ENCODE measurements at regions not wholly inside any gene's neighbourhood (a gene's known extent, or its start where the extent isn't known, plus 50 kb on each side); places are given as distances from the start of the nearest gene placed in this dataset.

- peak; percentile 10 to 75 (median 24) for DNase-seq
Observed at GRCh38 chrX:102067966-102068723, 57.3 kb upstream of the TCEAL2 start.

- no peak for DNase-seq
Observed at GRCh38 chrX:102063445-102064074, 61.9 kb upstream of the TCEAL2 start.

DNA sequence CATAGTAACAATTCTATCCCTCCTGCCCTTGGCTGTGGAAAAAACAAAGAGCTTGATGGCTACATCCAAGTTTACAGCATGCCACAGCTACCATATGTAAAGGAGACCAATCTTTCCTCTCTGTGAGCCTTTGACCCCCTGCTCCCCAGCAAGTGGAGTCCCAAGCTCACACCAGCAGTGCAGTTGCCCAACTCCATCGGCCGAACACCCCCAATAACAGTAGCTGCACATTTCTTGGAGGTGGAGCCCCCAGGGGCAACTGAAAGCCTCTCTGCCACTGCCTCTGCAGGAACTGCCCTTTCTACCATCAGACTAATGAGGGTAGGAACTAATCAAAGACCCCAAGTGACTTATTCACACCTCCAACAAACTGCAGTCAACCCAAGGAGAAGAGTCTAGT lies 81.0 kb upstream of the TCEAL2 start:
- no peak for DNase-seq

DNA sequence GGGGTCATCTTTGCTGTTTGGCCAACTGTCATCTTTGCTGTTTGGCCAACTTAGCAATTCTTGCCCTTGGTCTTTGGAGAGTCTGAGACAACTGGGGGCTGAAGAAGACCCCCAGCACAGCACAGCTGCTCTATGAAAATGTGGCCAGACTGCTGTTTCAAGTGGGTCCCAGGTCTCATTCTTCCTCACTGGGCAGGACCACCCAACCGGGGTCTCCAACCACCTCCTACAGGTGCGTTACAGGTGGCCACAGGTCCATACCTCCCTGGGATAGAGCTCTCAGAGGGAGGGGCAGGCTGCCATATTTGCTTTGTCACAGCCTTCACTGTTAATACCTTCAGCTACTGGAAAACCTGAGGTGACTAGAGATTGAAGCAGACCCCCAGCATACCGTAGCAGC lies 82.1 kb upstream of the TCEAL2 start:
- DNase-seq, result no peak

- no peak for DNase-seq
Observed at GRCh38 chrX:102042372-102043325, 82.8 kb upstream of the TCEAL2 start.

GRCh38 chrX:102029026-102029425 lies 96.5 kb upstream of the TCEAL2 start:
- no peak for DNase-seq

DNA sequence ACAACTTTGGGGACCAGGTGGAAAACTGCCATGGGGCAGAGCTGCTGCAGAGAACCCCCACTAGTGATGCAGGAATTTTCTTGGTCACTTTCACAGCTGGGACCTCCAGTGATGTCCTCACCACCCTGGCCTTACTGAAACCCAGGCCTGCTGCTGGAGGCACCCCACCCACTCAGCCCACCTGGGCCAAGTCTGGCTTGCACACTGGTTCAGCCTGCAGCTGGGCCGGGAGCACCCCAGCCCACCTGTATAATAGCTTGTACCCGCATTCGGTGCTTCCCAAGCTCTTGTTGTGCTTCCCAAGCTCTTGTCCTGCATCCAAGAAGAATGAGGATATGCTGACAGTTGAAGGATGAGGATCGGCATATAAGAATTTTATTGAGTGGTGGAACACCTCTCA lies 86.4 kb upstream of the ZMAT1 start:
- DNase-seq, result no peak

- DNase-seq, result no peak
Observed at GRCh38 chrX:102008901-102009300, 77.1 kb upstream of the ZMAT1 start.

GRCh38 chrX:101999644-102000539 lies 68.1 kb upstream of the ZMAT1 start:
- DNase-seq, result peak in 2 of 3 experiments; percentile 2 to 25

- no peak for DNase-seq
Observed at GRCh38 chrX:101993335-101993734, 61.5 kb upstream of the ZMAT1 start.

GRCh38 chrX:101986586-101986985 lies 54.8 kb upstream of the ZMAT1 start:
- no peak for DNase-seq

Measured in NCI-H1417 (cell line).